ENCODE measurements at regions not wholly inside any gene's neighbourhood (a gene's known extent, or its start where the extent isn't known, plus 50 kb on each side); places are given as distances from the start of the nearest gene placed in this dataset.

GRCh38 chr7:155360495-155361345, 63.0 kb downstream of the INSIG1 start:
- TF ChIP-seq RARB (CRISPR knock-in tag; IDR thresholded peaks at IDR 0.05) (no peak), ZNF565 (CRISPR knock-in tag; conservative IDR thresholded peaks at IDR 0.05; ENCODE audit: low read depth) (no peak), TOX (CRISPR knock-in tag; IDR thresholded peaks at IDR 0.05; ENCODE audit: borderline replicate concordance) (no peak), ZC3H10 (CRISPR knock-in tag; IDR thresholded peaks at IDR 0.05) (no peak), ISL1 (CRISPR knock-in tag; IDR thresholded peaks at IDR 0.05) (no peak), CSRNP3 (CRISPR knock-in tag; IDR thresholded peaks at IDR 0.05) (no peak), TSHZ2 (CRISPR knock-in tag; IDR thresholded peaks at IDR 0.05) (no peak), ZNF8 (CRISPR knock-in tag; IDR thresholded peaks at IDR 0.05) (no peak), BACH2 (CRISPR knock-in tag; IDR thresholded peaks at IDR 0.05; ENCODE audit: borderline replicate concordance) (no peak), SNAI2 (CRISPR knock-in tag; IDR thresholded peaks at IDR 0.05) (no peak), PPARA (CRISPR knock-in tag; IDR thresholded peaks at IDR 0.05; ENCODE audit: borderline replicate concordance) (no peak), ZNF70 (CRISPR knock-in tag; IDR thresholded peaks at IDR 0.05) (no peak), ZFP3 (CRISPR knock-in tag; IDR thresholded peaks at IDR 0.05) (no peak), ZFP30 (CRISPR knock-in tag; IDR thresholded peaks at IDR 0.05) (no peak), ESRRG (CRISPR knock-in tag; IDR thresholded peaks at IDR 0.05) (no peak), OSR1 (CRISPR knock-in tag; IDR thresholded peaks at IDR 0.05) (no peak)
- TF ChIP-seq, protein P1, sequence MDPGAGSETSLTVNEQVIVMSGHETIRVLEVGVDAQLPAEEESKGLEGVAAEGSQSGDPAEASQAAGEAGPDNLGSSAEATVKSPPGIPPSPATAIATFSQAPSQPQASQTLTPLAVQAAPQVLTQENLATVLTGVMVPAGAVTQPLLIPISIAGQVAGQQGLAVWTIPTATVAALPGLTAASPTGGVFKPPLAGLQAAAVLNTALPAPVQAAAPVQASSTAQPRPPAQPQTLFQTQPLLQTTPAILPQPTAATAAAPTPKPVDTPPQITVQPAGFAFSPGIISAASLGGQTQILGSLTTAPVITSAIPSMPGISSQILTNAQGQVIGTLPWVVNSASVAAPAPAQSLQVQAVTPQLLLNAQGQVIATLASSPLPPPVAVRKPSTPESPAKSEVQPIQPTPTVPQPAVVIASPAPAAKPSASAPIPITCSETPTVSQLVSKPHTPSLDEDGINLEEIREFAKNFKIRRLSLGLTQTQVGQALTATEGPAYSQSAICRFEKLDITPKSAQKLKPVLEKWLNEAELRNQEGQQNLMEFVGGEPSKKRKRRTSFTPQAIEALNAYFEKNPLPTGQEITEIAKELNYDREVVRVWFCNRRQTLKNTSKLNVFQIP (CRISPR knock-in tag; IDR thresholded peaks at IDR 0.05; ENCODE audit: borderline replicate concordance, low read depth): no peak
- TF ChIP-seq, protein P2, sequence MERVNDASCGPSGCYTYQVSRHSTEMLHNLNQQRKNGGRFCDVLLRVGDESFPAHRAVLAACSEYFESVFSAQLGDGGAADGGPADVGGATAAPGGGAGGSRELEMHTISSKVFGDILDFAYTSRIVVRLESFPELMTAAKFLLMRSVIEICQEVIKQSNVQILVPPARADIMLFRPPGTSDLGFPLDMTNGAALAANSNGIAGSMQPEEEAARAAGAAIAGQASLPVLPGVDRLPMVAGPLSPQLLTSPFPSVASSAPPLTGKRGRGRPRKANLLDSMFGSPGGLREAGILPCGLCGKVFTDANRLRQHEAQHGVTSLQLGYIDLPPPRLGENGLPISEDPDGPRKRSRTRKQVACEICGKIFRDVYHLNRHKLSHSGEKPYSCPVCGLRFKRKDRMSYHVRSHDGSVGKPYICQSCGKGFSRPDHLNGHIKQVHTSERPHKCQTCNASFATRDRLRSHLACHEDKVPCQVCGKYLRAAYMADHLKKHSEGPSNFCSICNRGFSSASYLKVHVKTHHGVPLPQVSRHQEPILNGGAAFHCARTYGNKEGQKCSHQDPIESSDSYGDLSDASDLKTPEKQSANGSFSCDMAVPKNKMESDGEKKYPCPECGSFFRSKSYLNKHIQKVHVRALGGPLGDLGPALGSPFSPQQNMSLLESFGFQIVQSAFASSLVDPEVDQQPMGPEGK (CRISPR knock-in tag; IDR thresholded peaks at IDR 0.05; ENCODE audit: borderline replicate concordance): no peak
- TF ChIP-seq, protein P3, sequence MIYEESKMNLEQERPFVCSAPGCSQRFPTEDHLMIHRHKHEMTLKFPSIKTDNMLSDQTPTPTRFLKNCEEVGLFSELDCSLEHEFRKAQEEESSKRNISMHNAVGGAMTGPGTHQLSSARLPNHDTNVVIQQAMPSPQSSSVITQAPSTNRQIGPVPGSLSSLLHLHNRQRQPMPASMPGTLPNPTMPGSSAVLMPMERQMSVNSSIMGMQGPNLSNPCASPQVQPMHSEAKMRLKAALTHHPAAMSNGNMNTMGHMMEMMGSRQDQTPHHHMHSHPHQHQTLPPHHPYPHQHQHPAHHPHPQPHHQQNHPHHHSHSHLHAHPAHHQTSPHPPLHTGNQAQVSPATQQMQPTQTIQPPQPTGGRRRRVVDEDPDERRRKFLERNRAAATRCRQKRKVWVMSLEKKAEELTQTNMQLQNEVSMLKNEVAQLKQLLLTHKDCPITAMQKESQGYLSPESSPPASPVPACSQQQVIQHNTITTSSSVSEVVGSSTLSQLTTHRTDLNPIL (CRISPR knock-in tag; IDR thresholded peaks at IDR 0.05; ENCODE audit: low read depth): no peak
- no peak for ATAC-seq

- TF ChIP-seq OSR1 (CRISPR knock-in tag; IDR thresholded peaks at IDR 0.05) (no peak), ISL1 (CRISPR knock-in tag; IDR thresholded peaks at IDR 0.05) (no peak), ZNF8 (CRISPR knock-in tag; IDR thresholded peaks at IDR 0.05) (no peak), ZNF70 (CRISPR knock-in tag; IDR thresholded peaks at IDR 0.05) (no peak), ZNF565 (CRISPR knock-in tag; conservative IDR thresholded peaks at IDR 0.05; ENCODE audit: low read depth) (no peak), CSDC2 (CRISPR knock-in tag; IDR thresholded peaks at IDR 0.05) (no peak), TSHZ2 (CRISPR knock-in tag; IDR thresholded peaks at IDR 0.05) (no peak), ZFP3 (CRISPR knock-in tag; IDR thresholded peaks at IDR 0.05) (no peak), ZFP30 (CRISPR knock-in tag; IDR thresholded peaks at IDR 0.05) (no peak)
- TF ChIP-seq, protein P3 (CRISPR knock-in tag; IDR thresholded peaks at IDR 0.05; ENCODE audit: low read depth): no peak
- ATAC-seq: no peak
These were observed 63.6 kb downstream of the INSIG1 start for GRCh38 chr7:155361346-155361680.
